Bronchial epithelial cell (primary cell): ENCODE measurements at regions not wholly inside any gene's neighbourhood (a gene's known extent, or its start where the extent isn't known, plus 50 kb on each side); places are given as distances from the start of the nearest gene placed in this dataset.

Source experiments
- DNase-seq: peaks from one replicate; pipeline ENCODE4 v3.0.0-alpha.2; 2010; ENCODE audit warnings: low read depth
- FAIRE-seq: peaks from 2 replicates; lab custom pipeline; 2011; peaks lifted over from hg19 to GRCh38; lab: Jason Lieb, UNC
- H3K27me3 ChIP-seq: 2 replicates; pipeline ENCODE4 v1.5.1; 2011; ENCODE audit warnings: low read length; ENCODE audit not compliant: control insufficient read depth, insufficient read depth
- H3K36me3 ChIP-seq: 2 replicates; pipeline ENCODE4 v1.5.1; 2011; ENCODE audit warnings: low read length; ENCODE audit not compliant: control insufficient read depth, insufficient read depth
- H3K4me3 ChIP-seq: 2 replicates; pipeline ENCODE4 v1.5.1; 2011; ENCODE audit warnings: mild to moderate bottlenecking, low read depth, low read length, control low read depth
- CTCF ChIP-seq: IDR thresholded peaks from 2 replicates; pipeline ENCODE4 v1.5.1; 2011; ENCODE audit warnings: mild to moderate bottlenecking, moderate library complexity, low read length, control low read depth, inconsistent platforms; ENCODE audit not compliant: insufficient read depth, severe bottlenecking

DNA sequence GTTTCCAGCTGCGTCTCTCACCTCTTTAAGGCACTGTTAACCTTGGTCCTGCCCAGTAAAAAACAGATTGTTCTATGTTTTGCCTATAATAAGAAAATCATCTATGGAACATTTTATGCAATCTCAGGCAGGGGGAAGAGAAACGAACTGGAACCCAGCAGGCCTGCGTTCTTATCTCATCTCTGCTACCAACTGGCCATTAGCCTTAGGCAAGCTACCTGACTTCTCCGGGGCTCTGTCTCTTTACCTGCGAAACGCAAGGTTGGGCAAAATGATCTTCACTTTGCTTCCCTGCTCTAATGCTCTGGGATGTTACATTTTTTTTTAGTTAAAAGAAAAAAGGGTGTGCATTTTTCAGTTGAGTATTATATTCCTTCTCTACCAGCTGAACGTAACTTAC, 70.5 kb upstream of the WIPF1 start:
- no peaks in the 10 kb centered on the region for H3K36me3 ChIP-seq
- no peak overlapping the region for H3K4me3 ChIP-seq
- H3K27me3 ChIP-seq: no peaks in the 10 kb centered on the region
- no peak for DNase-seq
- TF ChIP-seq CTCF: no peak
- no peak for FAIRE-seq

GRCh38 chr2:174667250-174667860, 69.8 kb upstream of the WIPF1 start:
- DNase-seq (no peak), FAIRE-seq (no peak)
- H3K27me3 ChIP-seq: no peaks in the 10 kb centered on the region
- H3K4me3 ChIP-seq: no peak overlapping the region
- no peaks in the 10 kb centered on the region for H3K36me3 ChIP-seq
- no peak for TF ChIP-seq CTCF

- TF ChIP-seq CTCF: no peak
- H3K27me3 ChIP-seq: no peaks in the 10 kb centered on the region
- FAIRE-seq (no peak), DNase-seq (no peak)
- H3K36me3 ChIP-seq: no peaks in the 10 kb centered on the region
- H3K4me3 ChIP-seq: no peak overlapping the region
These were observed 69.2 kb upstream of the WIPF1 start for GRCh38 chr2:174666845-174667244.

GRCh38 chr2:174666312-174666711, 68.7 kb upstream of the WIPF1 start:
- peaks cover 1% of the 10 kb centered on the region for H3K27me3 ChIP-seq
- FAIRE-seq (no peak), DNase-seq (no peak)
- no peak for TF ChIP-seq CTCF
- no peak overlapping the region for H3K4me3 ChIP-seq
- H3K36me3 ChIP-seq: no peaks in the 10 kb centered on the region

DNA sequence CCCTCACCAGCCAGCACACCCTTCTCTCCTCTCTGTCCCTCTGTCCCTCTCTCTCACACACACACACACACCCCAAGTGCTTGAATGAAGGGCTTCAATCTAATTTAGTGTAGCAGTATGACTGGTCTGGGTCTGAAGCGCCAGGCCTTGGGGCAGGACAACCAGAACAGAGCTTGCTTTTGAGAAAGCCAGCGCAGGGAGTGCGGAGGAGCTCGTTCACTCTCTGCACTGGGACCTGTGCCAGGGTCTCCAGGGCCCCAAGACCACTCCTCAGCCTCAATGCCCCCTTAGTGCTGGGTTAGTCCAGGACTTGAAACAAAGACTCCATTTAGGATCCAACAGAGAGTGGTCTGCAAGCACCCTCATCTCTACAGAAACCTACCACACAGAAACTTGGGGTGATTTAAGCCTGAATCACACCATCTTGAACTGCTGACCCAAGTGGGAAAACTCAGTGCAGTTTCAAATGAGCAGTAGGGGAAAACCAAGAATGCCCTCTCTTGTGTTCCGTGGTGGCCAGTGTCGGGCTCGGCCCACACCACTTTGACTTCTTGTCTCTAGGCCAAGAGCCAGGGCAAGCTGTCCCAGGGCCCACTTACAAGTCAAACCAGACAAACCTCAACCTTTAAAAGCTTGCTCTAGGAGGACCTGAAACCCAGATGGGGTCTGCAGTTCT, 66.6 kb upstream of the WIPF1 start:
- Histone ChIP-seq H3K36me3 (no peaks in the 10 kb centered on the region), H3K27me3 (peaks cover 1% of the 10 kb centered on the region), H3K4me3 (no peak overlapping the region)
- peak; percentile 4 for DNase-seq
- no peak for TF ChIP-seq CTCF
- FAIRE-seq: no peak
